ENCODE measurements at regions not wholly inside any gene's neighbourhood (a gene's known extent, or its start where the extent isn't known, plus 50 kb on each side); places are given as distances from the start of the nearest gene placed in this dataset.

DNA sequence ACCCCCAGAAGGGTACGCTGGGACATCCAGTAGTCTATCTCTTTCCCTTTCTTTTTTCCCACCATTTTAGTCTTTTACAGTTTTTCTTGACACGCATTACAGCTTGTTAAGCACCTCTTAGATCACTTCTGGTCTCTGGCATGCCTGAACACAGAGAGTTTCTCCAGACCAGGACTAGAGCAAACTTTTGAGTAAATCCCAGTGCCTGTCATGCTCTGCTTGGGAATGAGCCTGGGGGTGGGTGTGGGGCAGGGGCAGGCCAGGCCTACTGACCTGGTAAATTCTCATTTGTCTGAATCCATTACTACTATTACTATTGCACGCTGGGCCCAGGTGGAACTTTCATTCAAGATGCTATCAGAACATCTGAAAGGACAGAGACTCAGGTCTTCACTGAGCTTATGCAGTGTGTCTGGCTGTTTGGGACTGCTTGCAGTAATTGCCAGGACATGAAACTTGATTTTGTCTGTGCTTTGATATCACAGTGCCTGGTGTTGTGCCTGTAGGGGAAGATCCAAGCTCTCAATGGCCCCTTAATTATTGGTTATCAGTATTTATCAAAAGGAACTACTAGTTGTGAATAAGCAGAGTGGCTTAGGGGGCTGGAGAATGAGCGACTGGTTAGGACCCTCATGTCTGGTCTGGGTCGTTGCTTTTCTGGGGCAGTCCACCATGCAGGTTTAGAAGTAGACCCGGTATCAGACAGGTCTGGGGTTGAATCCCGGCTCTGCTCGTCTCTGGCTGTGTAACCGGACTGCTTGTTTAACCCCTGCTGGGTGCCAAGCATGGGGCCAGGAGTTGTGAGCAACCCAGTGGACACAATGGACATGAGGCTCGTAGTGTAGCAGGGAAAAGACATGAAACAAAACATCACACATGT lies 196.1 kb upstream of the TLE3 start:
- DNase-seq = no peak

DNA sequence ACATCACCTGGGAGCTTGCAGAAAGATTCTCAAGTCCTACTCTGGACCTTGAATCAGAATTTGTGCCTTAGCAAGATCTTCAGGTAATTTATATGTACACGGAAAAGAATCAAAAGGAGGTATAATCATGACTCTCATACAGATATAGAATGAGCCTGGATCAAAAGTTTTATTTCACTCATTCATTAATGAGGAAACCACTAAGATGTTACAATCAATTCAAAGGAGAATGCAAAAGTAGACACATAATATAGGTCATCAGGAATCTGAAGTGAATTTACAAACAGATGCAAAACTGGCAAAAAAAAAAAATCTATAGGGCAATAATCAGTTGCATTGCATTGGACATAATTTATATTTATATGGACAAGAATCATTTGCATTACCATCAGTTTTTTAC lies 195.4 kb upstream of the TLE3 start:
- no peak for DNase-seq

DNA sequence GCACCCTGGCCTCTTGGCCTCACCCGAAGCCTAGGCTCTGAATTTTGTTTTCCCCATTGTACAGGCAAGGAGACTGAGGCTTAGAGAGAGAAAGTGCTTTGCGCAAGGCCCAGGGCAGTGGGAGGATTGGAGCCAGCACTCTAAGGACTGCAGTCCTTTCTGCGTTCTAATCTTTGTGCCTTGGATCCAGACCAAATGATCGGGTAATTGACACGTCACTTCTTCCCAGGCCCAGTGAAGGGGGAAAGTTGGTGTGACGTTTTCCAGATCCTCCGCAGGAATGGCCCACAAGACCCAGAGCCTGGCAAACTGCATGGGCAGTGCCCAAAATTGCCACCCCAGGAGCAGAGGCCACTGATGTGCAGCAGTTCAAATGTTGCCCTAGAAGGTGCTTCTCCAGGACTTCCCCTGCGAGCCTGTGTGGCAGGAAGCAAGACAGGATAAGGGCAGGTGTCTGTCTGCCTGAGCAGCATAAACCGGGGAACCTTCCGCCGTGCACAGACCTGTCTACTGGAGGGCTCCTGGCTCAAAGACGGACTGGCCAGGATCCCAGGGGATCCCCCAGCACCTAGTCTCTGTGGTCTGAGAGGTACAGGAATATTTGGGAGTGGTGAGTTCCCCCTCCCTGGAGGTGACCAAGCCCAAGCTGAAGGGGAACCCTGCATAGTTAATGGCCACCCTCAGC lies 194.5 kb upstream of the TLE3 start:
- DNase-seq = no peak

DNA sequence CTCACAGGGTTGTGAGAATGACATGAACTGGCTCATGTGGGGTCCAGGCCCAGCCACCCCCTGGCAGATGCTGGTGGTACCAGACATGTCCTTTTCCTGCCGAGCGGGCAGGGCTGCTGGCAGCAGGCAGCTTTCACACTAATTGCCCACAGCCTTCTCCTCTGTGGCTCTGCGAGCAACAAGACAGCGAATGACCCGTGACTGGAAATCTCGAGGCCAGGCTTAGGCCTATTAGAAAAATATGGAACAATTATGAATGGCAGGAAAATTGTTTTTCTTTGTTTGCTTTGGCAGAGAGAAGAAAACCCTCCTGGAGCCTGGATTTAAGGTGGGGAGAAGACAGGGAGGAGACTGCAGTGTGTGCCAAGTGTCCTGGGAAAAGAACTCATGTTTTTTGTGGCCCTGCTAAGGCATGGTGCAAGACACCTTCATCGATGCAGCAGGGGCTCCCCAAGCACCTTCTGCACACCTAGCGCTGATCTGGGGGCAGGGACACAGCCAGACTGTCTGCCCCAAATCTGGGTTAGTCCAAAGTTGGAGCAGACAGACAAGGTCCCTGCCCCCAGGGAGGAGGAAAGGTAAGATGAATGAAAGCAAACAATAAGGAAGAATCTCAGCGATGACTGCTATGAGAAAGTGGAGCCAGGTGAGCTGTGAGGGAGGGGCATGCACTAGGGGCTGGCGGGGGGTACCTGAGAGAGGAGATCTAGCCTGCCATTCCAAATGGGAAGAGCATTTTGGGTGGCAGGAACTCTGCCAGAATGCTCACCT lies 193.8 kb upstream of the TLE3 start:
- no peak for DNase-seq

DNA sequence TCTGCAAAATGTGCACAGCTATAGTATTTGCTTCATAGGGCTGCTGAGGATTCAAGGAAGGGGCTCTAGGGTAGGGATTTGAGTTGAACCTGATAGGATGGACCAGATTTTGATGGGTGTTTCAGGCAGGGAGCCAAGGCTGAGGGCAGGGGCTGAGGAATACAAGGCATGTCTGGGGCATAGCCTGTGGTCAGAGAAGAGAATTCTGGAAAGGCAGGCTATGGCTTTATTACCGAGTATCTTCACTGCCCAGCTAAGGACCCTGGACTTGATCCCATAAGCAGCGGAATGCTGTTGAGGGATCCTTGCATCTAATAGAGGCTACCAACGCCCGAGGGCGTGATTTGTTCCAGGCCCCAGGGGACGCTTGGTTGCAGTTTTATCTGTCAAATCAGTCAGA lies 193.0 kb upstream of the TLE3 start:
- no peak for DNase-seq

DNA sequence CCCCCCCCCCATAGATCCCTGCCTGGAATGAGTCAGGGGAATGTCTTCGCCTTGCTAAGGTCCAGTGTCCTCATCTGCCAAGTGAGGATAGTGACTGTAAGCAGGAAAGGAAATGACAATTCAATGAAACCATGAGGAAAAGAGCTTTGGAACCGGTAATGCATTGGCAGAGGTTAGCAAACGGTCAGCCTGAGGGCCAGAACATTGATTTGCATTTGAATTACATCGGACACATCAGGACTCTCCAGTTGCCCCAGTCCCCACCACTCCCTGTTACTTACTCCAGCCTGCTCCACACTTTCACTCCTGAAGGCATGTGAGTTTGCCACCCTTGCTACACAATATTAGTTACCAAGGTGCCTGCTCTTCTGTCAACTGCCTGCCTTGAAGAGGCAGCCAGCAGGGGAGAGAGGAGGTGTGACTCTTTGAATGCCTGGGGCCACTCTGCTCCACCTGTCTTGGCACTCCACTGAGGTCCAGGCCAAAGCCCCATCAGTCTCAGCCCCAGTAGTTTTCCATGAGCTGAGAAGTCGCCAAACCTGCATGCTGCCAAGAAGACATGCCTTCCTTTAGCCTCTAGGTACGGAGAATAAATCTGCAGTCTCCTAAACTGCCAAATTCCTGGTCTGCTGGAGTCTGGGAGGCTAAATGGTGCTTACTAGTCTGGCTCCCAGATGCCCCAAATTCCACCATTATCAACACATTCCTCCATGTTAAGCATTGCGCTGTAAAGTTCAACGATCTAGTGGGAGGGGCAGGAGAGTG lies 191.7 kb upstream of the TLE3 start:
- DNase-seq = no peak

DNA sequence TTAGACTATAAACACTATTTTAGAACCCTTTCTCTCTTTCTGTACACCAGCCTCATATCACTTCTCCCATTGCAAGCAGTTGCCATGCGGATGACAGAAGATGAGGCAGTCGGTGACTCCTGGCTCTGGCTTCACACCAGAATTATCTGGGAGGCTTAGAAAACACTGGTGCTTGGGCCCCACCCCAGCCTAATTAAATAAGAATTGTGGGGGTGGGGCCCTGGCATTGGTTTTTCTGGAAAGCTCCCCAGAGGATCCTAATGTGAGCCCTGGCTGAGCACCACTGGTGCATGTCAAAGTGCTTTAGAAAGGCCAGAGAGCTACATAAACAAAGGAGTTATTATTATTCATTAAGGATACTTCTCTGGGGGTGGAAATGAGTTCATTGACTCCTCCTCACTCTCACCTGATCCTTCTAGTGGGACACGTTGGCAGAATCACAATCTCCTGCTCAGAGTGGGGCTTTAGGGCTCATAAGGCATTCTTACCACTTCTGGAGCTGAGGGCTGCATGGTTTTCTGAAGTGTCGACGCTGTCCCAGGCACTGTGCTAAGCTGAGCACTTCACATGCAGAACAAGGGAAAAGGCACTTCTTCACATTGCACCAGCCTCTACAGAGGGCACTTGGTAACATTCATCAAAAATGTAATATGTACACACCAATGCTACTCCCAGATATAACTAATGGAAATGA lies 188.5 kb upstream of the TLE3 start:
- no peak for DNase-seq

DNA sequence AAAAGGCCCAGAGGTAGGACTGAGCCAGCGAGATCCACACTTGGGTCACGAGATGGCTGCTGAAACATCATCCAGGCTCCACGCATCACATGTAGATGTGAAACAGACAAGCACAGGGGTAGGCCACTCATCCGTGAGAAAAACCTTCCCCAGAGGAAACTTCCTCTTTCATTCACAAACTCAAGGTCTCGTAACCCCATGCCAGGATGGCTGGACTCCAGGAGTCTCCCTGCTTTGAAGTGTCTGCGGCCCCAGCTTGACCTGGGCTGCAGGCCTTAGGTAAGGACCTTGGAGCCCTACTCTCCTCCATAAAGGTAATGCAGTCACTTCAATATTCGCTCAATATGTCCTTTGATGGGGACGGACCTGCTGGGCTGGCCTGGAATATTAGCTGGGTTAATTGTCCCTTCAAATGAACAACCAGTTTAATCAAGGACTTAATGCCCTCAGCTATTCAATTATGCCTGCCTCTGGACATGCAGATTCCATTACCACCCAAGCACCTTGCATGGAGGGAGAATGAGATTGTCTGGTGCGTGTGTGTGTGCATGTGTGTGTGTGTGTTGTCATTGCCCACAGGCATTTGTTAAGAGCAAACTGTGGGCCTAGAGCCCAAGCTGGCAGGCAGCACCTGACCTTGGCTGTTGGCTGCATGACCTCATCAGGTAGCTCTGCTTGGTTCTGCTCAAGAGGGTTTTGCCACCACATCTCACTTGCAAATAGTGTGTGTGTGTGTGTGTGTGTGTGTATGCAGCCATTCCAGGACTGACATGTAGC lies 186.9 kb upstream of the TLE3 start:
- peak; percentile 42 to 58 for DNase-seq

DNA sequence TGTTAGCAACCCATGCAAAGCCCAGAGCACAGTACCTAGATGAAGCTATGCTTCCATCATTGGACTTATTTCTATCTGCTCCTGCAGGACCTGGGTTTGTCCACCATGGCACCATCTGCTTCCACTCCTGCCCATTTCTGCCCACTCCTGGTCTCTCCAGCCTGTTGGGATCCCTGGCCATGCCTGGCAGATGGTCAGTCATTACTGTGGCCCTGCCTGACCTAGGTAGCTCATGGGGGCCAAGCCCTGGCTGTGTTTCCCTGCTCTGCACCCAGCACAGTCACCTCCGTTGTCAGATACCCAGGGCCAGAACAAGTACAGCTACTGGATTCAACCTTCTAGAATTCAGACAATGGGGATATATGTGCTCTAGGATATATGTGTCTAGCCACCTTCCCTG lies 185.8 kb upstream of the TLE3 start:
- no peak for DNase-seq

DNA sequence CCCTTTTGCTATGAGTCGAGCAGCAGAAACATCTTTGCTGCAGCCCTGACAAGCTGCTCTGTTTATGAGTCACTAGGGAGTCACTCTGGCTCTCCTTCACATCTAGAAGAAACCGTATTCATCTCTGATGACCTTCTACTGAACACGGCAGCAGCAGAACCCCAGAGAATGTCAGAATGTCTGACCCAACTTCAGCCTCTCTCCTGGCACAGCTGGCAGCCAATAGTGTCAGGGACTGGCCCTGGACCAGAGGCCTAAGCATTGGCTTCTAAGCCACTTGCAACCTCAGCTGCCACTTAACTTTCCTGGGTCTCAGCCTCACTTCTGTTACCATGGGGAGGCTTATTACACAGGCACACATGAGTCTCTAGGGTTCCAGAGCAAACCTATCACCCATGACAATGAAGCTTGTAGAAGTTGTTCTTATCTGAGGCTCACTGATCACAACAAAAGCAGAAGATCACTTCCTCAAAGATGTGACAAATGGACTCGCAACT lies 184.1 kb upstream of the TLE3 start:
- no peak for DNase-seq

DNA sequence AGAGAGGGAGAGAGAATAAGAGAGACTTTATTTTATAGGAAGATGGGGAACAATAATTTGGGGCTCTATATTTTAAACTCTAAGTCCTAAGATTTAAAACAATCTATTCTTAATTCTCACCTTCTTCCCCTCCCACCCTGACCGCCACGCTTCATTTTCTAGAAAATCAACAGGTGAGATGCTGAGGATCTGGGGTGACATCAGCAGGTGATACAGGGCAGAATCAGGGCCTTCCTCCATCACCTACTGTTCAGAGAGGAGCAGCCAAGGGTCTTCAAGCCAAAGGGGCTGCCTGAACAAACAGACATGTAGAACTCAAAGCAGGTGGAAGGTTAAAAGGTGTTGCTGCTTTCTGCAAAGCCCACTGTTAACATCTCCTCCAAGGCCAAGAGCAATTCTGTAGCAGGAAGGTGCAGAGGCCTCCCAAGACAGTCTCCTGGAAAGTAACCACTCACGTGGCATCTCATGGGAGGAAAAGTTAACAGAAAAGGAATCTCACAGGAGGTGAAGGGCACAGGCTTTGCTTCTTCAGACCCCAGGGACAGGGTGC lies 183.6 kb upstream of the TLE3 start:
- no peak for DNase-seq

DNA sequence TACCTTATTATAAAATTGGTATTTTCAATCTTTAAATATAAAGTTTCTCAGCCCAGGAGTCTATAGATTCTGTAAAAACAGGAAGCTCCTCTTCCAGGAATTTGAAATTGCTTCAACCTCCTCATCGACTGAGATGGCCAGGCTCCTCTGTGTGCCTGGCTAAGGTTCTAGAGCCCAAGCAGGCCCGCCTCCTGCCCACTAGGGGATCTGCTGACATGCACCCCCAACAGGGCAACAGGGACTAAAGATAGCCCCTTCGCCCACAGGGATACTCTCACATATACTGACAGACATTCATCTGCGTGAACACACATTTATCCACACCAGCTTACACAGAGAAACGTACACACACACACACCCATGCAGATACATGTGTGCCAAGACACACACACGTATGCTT lies 183.1 kb upstream of the TLE3 start:
- peak in 1 of 2 donors; percentile 46 for DNase-seq

DNA sequence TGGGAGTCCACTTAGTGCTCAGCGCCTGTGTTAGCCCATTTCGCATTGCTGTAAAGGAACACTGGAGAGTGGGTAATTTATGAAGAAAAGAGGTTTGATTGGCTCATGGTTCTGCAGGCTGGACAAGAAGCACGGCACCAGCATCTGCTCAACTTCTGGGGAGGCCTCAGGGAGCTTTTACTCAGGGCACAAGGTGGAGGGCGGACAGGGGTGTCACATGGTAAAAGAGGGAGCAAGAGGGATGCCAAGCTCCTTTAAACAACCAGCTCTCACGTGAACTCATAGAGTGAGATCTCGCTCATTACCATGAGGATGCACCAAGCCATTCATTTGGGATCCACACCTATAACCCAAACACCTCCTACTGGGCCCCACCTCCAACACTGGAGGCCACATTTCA lies 181.4 kb upstream of the TLE3 start:
- no peak for DNase-seq

DNA sequence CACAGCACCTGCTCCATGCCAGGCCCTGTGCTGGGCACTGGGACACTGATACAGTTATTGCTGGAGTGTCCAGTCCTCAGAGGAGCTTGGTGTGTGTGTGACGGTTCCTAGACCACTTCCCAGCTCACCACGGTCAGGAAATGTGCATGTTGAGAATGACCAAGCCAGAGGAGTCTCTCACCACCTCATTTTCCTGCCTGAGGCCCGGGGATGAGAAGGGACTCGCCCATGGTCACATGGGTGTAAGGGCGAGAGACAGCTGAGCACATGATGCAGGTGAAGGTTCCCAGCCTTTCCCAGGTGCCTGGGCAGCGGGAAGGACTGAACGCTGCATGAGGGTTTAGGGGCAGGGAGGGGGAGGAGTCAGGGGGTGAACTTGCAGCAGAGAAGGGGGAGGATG lies 180.9 kb upstream of the TLE3 start:
- no peak for DNase-seq

DNA sequence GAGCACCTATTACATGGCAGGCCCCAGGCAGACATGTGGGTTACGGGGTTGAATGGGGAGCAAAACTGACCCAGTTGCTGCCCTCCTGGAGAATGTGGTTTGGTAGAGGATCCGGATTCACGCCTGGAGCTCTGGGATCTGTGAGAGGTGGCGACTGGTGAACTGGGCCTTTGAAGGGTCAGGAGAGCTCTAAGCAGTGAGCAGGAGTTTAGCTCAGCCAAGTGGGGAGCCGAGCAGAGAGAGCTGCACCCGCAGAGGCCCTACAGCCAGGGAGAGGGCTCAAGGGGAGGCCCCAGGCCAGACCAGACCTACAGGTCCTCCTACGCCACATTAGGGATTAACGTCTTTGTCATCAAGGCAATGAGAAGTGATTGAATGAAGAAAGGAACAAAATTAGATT lies 179.8 kb upstream of the TLE3 start:
- no peak for DNase-seq

DNA sequence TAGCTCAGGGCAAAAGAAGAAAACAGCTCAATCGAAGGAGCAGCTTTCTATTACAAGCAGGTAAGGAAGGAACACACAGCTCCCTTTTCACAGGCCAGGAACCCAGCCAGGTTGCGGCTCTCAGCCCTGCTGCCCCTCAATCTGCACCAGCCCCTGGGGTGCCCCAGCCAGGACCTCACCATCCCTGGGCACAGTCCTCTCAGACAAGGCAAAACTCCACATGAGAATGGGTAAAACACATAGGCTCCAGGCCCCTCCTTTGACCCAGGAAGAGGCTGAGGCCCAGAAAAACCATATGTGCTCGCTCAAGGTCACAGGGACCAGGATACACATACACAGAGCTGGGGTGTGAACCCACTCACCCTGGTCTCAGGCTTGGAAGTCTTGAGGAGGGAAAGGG lies 178.7 kb upstream of the TLE3 start:
- DNase-seq = no peak

DNA sequence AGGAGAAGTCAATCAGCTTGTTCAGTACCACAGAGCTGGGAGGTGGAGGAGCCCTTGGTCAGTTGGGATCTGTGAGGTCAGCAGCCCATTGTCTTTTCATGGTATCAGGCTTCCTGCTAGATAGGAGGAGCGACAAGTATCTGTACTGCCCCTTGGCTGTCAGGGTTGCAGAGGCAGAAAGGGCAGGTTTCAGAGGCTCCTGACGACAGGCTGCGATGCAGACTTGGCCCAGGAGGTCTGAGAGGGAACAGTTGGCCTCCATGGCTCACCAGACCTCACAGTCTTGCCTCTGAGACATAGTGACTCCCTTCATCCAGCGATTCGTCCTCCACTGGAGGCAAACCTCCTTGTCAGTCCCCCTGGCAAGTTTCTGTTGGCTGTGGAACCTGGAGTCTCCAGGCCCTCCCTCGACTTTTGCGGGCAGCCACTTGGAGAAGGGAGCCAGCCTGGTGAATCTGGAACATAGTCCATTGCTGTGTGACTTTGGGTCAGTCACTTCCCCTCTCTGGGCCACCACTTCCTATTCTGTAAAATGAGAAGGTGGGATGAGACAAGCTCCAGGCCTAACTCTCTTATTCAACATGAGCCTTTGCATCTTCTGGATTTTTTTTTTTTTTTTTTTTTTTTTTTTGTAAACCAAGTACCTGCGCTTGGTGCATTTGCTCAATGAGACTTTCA lies 177.9 kb upstream of the TLE3 start:
- peak in 1 of 2 donors; percentile 33 for DNase-seq

DNA sequence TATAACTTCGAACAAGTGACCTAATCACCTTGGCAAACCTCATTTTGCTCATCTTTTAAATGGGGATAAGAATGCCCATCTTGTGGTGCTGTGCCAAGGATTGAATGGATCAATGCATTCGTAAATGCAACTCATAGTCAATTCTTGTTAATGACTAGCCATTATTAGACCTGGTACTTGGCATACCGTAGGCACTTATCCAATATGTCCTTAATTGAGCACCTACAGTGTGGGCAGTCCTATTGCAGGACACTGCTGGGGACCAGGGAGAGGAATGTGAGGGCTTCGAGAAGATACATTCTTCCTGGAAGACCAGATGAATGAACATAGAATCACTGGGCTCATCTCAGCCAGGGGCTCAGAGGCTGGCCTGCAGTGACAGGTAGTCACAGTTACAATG lies 177.2 kb upstream of the TLE3 start:
- DNase-seq = no peak

DNA sequence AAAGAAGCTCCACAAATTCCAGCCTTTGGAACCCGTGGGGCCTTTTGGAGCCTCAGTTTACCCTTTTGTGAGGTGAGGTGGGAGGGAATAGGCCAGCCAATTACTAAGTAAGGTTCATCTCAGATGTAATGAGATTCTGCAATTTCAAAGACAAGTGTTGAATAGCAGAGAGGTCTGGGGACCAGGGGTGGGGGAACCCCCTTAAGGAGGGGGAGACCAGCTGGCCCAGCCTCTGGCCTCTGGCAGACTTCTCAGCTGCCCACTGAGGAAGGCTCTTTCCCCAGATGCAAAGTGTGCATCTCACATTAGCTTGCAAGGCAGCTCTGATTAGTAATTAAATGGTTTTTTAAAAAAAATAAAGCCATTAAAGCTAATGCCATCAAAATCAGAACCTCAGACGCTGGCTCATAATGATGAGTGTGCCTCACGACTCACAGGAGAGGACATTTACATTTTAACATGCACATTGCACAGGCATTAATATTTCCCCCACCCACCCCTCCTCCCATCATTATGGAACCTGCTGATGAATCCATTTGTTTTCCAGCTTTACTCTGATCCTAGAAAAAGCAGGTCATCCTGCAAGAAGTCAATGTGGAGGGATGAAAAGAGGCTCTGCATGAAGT lies 176.7 kb upstream of the TLE3 start:
- DNase-seq = no peak

DNA sequence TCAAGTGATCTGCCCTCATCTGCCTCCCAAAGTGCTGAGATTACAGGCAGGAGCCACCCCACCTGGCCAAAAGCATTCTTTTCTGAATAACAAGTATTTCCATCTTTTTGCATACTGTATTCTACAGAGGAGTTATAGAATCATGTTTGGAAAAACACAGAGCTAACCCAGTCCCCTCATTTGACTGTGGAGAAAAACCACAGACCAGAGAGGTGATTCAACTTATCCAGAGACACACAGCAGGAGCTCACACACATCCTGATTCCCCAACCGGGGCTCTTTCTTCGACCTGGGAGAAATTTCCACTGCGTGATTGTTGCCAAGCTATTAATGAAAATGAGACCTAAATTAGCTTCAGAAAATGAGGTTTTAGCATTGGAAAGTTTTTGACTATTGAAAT lies 176.1 kb upstream of the TLE3 start:
- no peak for DNase-seq

Data from inflammatory macrophage (primary cell).